PC-9 (cell line): ENCODE measurements at regions not wholly inside any gene's neighbourhood (a gene's known extent, or its start where the extent isn't known, plus 50 kb on each side); places are given as distances from the start of the nearest gene placed in this dataset.

Experiments used
- BruUV-seq: library from RNA; stranded (reverse); fragments of 400-500 nt; replicated peaks from 2 replicates; lab custom pipeline; 2021; lab: Mats Ljungman, UMichigan
- CTCF ChIA-PET: fragments of 300-600 bp; sonication (Branson Sonifier 250); formaldehyde crosslinking; loops from one replicate; lab custom pipeline; 2022; ENCODE audit warnings: antibody characterized with exemption; lab: Charles Lee
- POLR2A ChIA-PET: fragments of 300-600 bp; sonication (Branson Sonifier 250); formaldehyde crosslinking; loops from one replicate; lab custom pipeline; 2022; ENCODE audit warnings: antibody characterized with exemption; ENCODE audit not compliant: unreplicated experiment; lab: Charles Lee
- DNase-seq, 2 experiments: peaks; one replicate each; pipeline versions ENCODE4 v3.0.0 to v3.0.0-alpha.2; 2015 to 2022; ENCODE audit warnings: mixed read lengths in 1 of 2
- H2AFZ ChIP-seq: fragments of 200-600 bp; sonication (generic); 2 replicates; pipeline ENCODE4 v1.8.1; 2017; ENCODE audit warnings: antibody characterized with exemption
- H3F3A ChIP-seq: fragments of 200-600 bp; sonication (generic); 2 replicates; pipeline ENCODE4 v1.8.1; 2017; ENCODE audit warnings: antibody characterized with exemption, mild to moderate bottlenecking, low read depth; ENCODE audit not compliant: insufficient read depth
- H3K27ac ChIP-seq: fragments of 200-600 bp; sonication (generic); 2 replicates; pipeline ENCODE4 v1.6.1; 2016; ENCODE audit warnings: mixed run types
- H3K27me3 ChIP-seq: fragments of 200-600 bp; sonication (generic); 2 replicates; pipeline ENCODE4 v1.6.1; 2016; ENCODE audit warnings: low read depth, mixed run types; ENCODE audit not compliant: insufficient read depth
- H3K36me3 ChIP-seq: fragments of 200-600 bp; sonication (generic); 2 replicates; pipeline ENCODE4 v1.6.1; 2016; ENCODE audit warnings: low read depth, mixed run types
- H3K4me1 ChIP-seq: fragments of 200-600 bp; sonication (generic); replicated peaks from 2 replicates; pipeline ENCODE4 v1.6.1; 2016; ENCODE audit warnings: mixed run types; ENCODE audit not compliant: insufficient read depth
- H3K4me2 ChIP-seq: fragments of 200-600 bp; sonication (generic); 2 replicates; pipeline ENCODE4 v1.6.1; 2017; ENCODE audit warnings: mixed run types
- H3K4me3 ChIP-seq: fragments of 200-600 bp; sonication (generic); 2 replicates; pipeline ENCODE4 v1.6.1; 2016; ENCODE audit warnings: mixed run types
- H3K79me2 ChIP-seq: fragments of 200-600 bp; sonication (generic); 2 replicates; pipeline ENCODE4 v1.6.1; 2017; ENCODE audit warnings: low read depth, mixed run types
- H3K9me2 ChIP-seq: fragments of 200-600 bp; sonication (generic); 2 replicates; pipeline ENCODE4 v1.8.1; 2017; ENCODE audit warnings: mild to moderate bottlenecking; ENCODE audit not compliant: insufficient read depth
- H3K9me3 ChIP-seq: fragments of 200-600 bp; sonication (generic); 2 replicates; pipeline ENCODE4 v1.8.1; 2016; ENCODE audit warnings: low read depth; ENCODE audit not compliant: insufficient read depth
- H4K20me1 ChIP-seq: fragments of 200-600 bp; sonication (generic); 2 replicates; pipeline ENCODE4 v1.8.1; 2017; ENCODE audit not compliant: insufficient read depth
- EZH2 ChIP-seq: fragments of 200-600 bp; sonication (generic); IDR thresholded peaks from 2 replicates; pipeline ENCODE4 v1.8.0; 2017; ENCODE audit warnings: antibody characterized with exemption, low read depth
- intact Hi-C: fragments of 100-400 bp; cut with micrococcal nuclease; formaldehyde crosslinking; loops from one replicate; pipeline ENCODE4 v1.10.0; 2022; ENCODE audit not compliant: unreplicated experiment
- TF ChIP-seq, protein P1 (sequence below): fragments of 200-600 bp; sonication (generic); conservative IDR thresholded peaks from 2 replicates; pipeline ENCODE4 v1.6.1; 2017; ENCODE audit warnings: mixed run types, antibody characterized with exemption, mild to moderate bottlenecking, moderate library complexity

DNA sequence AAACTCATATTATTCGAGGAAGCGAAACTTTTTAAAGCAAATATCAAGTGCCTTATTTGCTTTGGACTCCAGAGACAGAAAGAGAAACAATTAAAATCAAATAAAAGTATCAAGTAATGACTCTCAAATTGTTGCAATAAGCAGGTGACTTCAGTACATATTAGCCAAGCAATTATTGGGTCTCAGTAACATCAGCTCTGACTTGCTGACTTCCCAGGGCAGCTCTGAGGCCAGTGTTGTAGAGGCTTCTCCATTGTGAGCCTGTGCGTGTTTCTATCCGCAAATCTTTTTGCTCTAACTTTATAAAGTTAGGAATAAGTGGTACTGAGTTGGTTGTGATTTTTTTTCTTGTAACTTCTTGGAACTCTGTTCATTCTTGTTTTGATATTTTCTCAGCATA, 186.8 kb upstream of the PRLR start:
- Histone ChIP-seq H3K27me3 (peaks cover 5% of the 10 kb centered on the region; the same call in 1 of the 2 replicates), H3K4me2 (no peak overlapping the region), H3K4me1 (no peaks in the 10 kb centered on the region), H3K4me3 (no peak overlapping the region), H3K27ac (no peak overlapping the region), H3K9me3 (no peaks in the 10 kb centered on the region), H4K20me1 (no peaks in the 10 kb centered on the region), H2AFZ (no peak overlapping the region), H3K79me2 (no peaks in the 10 kb centered on the region), H3K9me2 (no peaks in the 10 kb centered on the region), H3K36me3 (no peaks in the 10 kb centered on the region), H3F3A (no peaks in the 10 kb centered on the region)
- ChIA-PET CTCF (no interaction called here), POLR2A (no interaction called here)
- intact Hi-C loops, result no loop called here
- no TSS peak for BruUV-seq
- no peak for TF ChIP-seq EZH2
- TF ChIP-seq, protein P1, sequence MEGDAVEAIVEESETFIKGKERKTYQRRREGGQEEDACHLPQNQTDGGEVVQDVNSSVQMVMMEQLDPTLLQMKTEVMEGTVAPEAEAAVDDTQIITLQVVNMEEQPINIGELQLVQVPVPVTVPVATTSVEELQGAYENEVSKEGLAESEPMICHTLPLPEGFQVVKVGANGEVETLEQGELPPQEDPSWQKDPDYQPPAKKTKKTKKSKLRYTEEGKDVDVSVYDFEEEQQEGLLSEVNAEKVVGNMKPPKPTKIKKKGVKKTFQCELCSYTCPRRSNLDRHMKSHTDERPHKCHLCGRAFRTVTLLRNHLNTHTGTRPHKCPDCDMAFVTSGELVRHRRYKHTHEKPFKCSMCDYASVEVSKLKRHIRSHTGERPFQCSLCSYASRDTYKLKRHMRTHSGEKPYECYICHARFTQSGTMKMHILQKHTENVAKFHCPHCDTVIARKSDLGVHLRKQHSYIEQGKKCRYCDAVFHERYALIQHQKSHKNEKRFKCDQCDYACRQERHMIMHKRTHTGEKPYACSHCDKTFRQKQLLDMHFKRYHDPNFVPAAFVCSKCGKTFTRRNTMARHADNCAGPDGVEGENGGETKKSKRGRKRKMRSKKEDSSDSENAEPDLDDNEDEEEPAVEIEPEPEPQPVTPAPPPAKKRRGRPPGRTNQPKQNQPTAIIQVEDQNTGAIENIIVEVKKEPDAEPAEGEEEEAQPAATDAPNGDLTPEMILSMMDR, result no peak
- no peak for DNase-seq

DNA sequence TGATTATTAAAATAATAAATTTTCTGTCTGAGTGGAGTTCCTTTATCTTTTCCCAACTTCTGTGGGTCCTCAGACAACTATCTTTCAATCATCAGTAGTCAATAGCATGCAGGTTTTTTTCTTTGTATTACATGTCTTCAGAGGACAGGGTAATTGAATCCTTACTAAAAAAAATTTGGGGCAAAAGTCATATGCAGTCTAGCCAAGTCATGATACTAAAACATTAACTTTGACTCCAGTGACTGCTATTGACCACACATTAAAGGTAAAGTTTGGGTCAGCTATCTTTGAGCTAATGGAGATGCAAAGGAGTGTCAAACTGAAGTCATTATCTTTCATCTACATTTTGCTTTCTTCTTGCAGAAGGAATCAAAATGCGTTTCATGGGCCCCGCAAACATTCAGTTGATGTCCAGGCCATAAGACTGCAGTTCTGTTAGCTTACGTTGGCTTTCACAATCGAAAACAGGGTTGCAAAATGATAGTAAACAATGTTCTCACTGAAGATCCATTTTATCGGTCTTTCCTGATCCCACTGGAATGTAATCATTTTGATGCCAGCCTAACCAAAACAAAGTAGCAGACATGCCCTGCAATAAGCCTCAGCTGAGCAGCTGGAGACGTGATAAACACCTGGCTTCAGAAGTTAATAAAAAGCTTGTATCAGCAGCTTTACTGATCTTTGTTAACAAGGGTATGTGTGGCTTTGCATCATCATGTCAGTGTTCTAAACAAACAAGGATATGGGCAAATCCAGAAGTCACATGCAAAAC, 186.1 kb upstream of the PRLR start:
- Histone ChIP-seq H3K4me3 (no peak overlapping the region), H3K79me2 (no peaks in the 10 kb centered on the region), H3F3A (no peaks in the 10 kb centered on the region), H2AFZ (no peak overlapping the region), H3K27me3 (peaks cover 5% of the 10 kb centered on the region; the same call in 1 of the 2 replicates), H3K27ac (no peak overlapping the region), H3K9me2 (no peaks in the 10 kb centered on the region), H3K4me1 (no peaks in the 10 kb centered on the region), H3K4me2 (no peak overlapping the region), H3K9me3 (no peaks in the 10 kb centered on the region), H4K20me1 (no peaks in the 10 kb centered on the region), H3K36me3 (no peaks in the 10 kb centered on the region)
- intact Hi-C loops, result no loop called here
- ChIA-PET CTCF (no interaction called here), POLR2A (no interaction called here)
- no peak for DNase-seq
- no TSS peak for BruUV-seq
- TF ChIP-seq, protein P1, result no peak
- TF ChIP-seq EZH2, result no peak

DNA sequence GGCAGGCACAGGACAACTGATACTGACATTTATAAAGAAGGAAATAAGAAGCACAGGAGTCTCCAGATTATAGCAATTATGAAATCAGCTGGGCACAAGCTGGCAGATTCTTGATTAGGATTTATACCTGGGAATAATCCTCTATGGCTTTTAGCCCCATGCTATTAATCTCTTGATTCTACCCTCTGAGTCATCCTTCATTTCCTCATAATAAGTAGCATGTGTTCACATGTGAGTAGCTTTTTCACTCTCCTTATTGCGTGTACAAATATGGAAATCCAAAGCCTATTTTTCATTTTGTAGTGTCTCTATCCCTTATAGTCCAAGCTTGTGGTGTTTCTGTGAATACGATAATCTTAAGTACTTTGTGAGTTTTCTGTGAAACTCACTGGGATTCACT, 185.0 kb upstream of the PRLR start:
- ChIA-PET POLR2A (no interaction called here), CTCF (no interaction called here)
- intact Hi-C loops, result no loop called here
- TF ChIP-seq, protein P1, result no peak
- no peak for TF ChIP-seq EZH2
- Histone ChIP-seq H3K36me3 (no peaks in the 10 kb centered on the region), H3K9me2 (no peaks in the 10 kb centered on the region), H3K79me2 (no peaks in the 10 kb centered on the region), H3K4me3 (no peak overlapping the region), H3F3A (no peaks in the 10 kb centered on the region), H4K20me1 (no peaks in the 10 kb centered on the region), H3K9me3 (no peaks in the 10 kb centered on the region), H3K4me2 (no peak overlapping the region), H2AFZ (no peak overlapping the region), H3K4me1 (no peaks in the 10 kb centered on the region), H3K27ac (no peak overlapping the region), H3K27me3 (peaks cover 5% of the 10 kb centered on the region; the same call in 1 of the 2 replicates)
- DNase-seq, result no peak
- no TSS peak for BruUV-seq
